Endothelial cell of umbilical vein (primary cell): ENCODE measurements at regions not wholly inside any gene's neighbourhood (a gene's known extent, or its start where the extent isn't known, plus 50 kb on each side); places are given as distances from the start of the nearest gene placed in this dataset.

Experiments used
- BruUV-seq: library from RNA; stranded (reverse); fragments of 400-500 nt; replicated peaks from 2 replicates; lab custom pipeline; 2021; lab: Mats Ljungman, UMichigan
- CTCF ChIA-PET: fragments of 300-600, 350-600 bp; sonication (Branson Sonifier 250); formaldehyde crosslinking; loops from one replicate; lab custom pipeline; 2021; ENCODE audit warnings: antibody characterized with exemption, inconsistent platforms; lab: Charles Lee
- POLR2A ChIA-PET: fragments of 300-600, 350-600 bp; sonication (Branson Sonifier 250); formaldehyde crosslinking; loops from one replicate; lab custom pipeline; 2021; ENCODE audit warnings: antibody characterized with exemption, inconsistent platforms; lab: Charles Lee
- DNase-seq: peaks from one replicate; pipeline ENCODE4 v3.0.0-alpha.2; 2011; ENCODE audit warnings: low read depth, low spot score
- FAIRE-seq: peaks from 2 replicates; lab custom pipeline; 2011; peaks lifted over from hg19 to GRCh38; lab: Jason Lieb, UNC
- H2AFZ ChIP-seq: 2 replicates; pipeline ENCODE4 v1.6.0; 2012; ENCODE audit warnings: low read depth, low read length, control low read depth, inconsistent platforms
- H3K27ac ChIP-seq: 2 replicates; pipeline ENCODE4 v1.5.1; 2011; ENCODE audit warnings: low read depth, mild to moderate bottlenecking, control low read depth, low read length, moderate library complexity; ENCODE audit not compliant: insufficient read depth
- H3K27me3 ChIP-seq, 2 experiments: 2 replicates each; pipeline versions ENCODE4 v1.6.0 to v1.6.1; 2011; ENCODE audit warnings: low read length in 2 of 2, mixed read lengths in 1 of 2; ENCODE audit not compliant: control insufficient read depth in 2 of 2, insufficient read depth in 2 of 2
- H3K36me3 ChIP-seq, 2 experiments: 2 replicates in 1 of 2; 3 replicates in 1 of 2; pipeline ENCODE4 v1.5.1; 2011; ENCODE audit warnings: low read length in 2 of 2, mild to moderate bottlenecking in 1 of 2, moderate library complexity in 1 of 2; ENCODE audit not compliant: control insufficient read depth in 2 of 2, insufficient read depth in 2 of 2; ENCODE audit errors: extremely low read depth in 1 of 2
- H3K4me1 ChIP-seq: 3 replicates; pipeline ENCODE4 v1.5.1; 2011; ENCODE audit warnings: mild to moderate bottlenecking, low read length; ENCODE audit not compliant: control insufficient read depth, insufficient read depth; ENCODE audit errors: extremely low read depth
- H3K4me2 ChIP-seq: 2 replicates; pipeline ENCODE4 v1.6.1; 2011; ENCODE audit warnings: low read length, control low read depth, mixed read lengths; ENCODE audit not compliant: insufficient read depth
- H3K4me3 ChIP-seq, 3 experiments: fragments of 200-600 bp in 1 of 3; sonication (generic), shearing (Covaris generic) in 1 of 3; replicated peaks in 1 of 3; 2 replicates each; pipeline ENCODE4 v1.5.1; 2011 to 2016; ENCODE audit warnings: control low read depth in 3 of 3, low read length in 3 of 3, mild to moderate bottlenecking in 2 of 3, inconsistent platforms in 1 of 3, low read depth in 1 of 3, moderate library complexity in 1 of 3; ENCODE audit not compliant: insufficient read depth in 1 of 3
- H3K79me2 ChIP-seq: 2 replicates; pipeline ENCODE4 v1.6.0; 2012; ENCODE audit warnings: low read length, inconsistent platforms; ENCODE audit not compliant: control insufficient read depth, insufficient read depth
- H3K9ac ChIP-seq: replicated peaks from 2 replicates; pipeline ENCODE3; 2011; ENCODE audit warnings: low read length, control low read depth; ENCODE audit not compliant: insufficient read depth; ENCODE audit errors: extremely low read depth
- H3K9me1 ChIP-seq: replicated peaks from 3 replicates; pipeline ENCODE4 v1.6.0; 2011; ENCODE audit warnings: mild to moderate bottlenecking, low read length; ENCODE audit not compliant: control insufficient read depth, insufficient read depth; ENCODE audit errors: extremely low read depth
- H3K9me3 ChIP-seq: replicated peaks from 2 replicates; pipeline ENCODE4 v1.5.1; 2012; ENCODE audit warnings: low read length, inconsistent platforms; ENCODE audit not compliant: control insufficient read depth, insufficient read depth
- H4K20me1 ChIP-seq: replicated peaks from 2 replicates; pipeline ENCODE3; 2011; ENCODE audit warnings: mild to moderate bottlenecking, low read length; ENCODE audit not compliant: control insufficient read depth, insufficient read depth; ENCODE audit errors: extremely low read depth
- CTCF ChIP-seq, 2 donors: IDR thresholded peaks; 1 replicate in 1 of 2; 2 replicates in 1 of 2; pipeline ENCODE4 v1.5.1; 2011; ENCODE audit warnings: low read length in 2 of 2, mild to moderate bottlenecking in 2 of 2, moderate library complexity in 2 of 2, control low read depth in 1 of 2, inconsistent platforms in 1 of 2, low read depth in 1 of 2; ENCODE audit not compliant: insufficient read depth in 1 of 2; ENCODE audit errors: extremely low read depth in 1 of 2
- EZH2 ChIP-seq: IDR thresholded peaks from 2 replicates; pipeline ENCODE4 v1.6.1; 2012; ENCODE audit warnings: borderline replicate concordance, low read depth, mild to moderate bottlenecking, moderate library complexity, low read length, inconsistent platforms; ENCODE audit not compliant: severe bottlenecking
- FOS ChIP-seq: IDR thresholded peaks from 2 replicates; pipeline ENCODE4 v1.6.1; 2011; ENCODE audit warnings: mild to moderate bottlenecking, low read length, moderate library complexity, borderline replicate concordance; ENCODE audit not compliant: insufficient read depth
- GATA2 ChIP-seq: IDR thresholded peaks from 2 replicates; pipeline ENCODE4 v1.7.0; 2011; ENCODE audit warnings: low read depth, mild to moderate bottlenecking, moderate library complexity, mixed read lengths, low read length; ENCODE audit not compliant: insufficient read length, insufficient read depth
- JUN ChIP-seq: IDR thresholded peaks from 2 replicates; pipeline ENCODE4 v1.6.1; 2011; ENCODE audit warnings: borderline replicate concordance, low read depth; ENCODE audit not compliant: insufficient read length, insufficient read depth
- MAX ChIP-seq: IDR thresholded peaks from 2 replicates; pipeline ENCODE4 v1.6.1; 2011; ENCODE audit not compliant: insufficient read depth, insufficient read length
- MYC ChIP-seq: IDR thresholded peaks from one replicate; pipeline ENCODE4 v1.6.1; 2011; ENCODE audit warnings: mild to moderate bottlenecking, low read depth, low read length
- POLR2A ChIP-seq: IDR thresholded peaks from 2 replicates; pipeline ENCODE4 v1.6.1; 2012; ENCODE audit warnings: low read depth, mild to moderate bottlenecking, control low read depth, low read length
- POLR2AphosphoS5 ChIP-seq: IDR thresholded peaks from 2 replicates; pipeline ENCODE4 v1.6.1; 2012; ENCODE audit warnings: low read depth, mild to moderate bottlenecking, control low read depth, low read length, moderate library complexity; ENCODE audit not compliant: insufficient read depth
- dilution Hi-C: fragments of 300-500 bp; cut with MboI; formaldehyde crosslinking; loops from one replicate; pipeline ENCODE4 v1.15.0; 2019; ENCODE audit warnings: low sequenced_read_pairs; ENCODE audit not compliant: extremely low pct_ligation_motif_present
- intact Hi-C: fragments of 100-400 bp; cut with micrococcal nuclease; formaldehyde crosslinking; loops from one replicate; pipeline ENCODE4 v1.10.0; 2022

GRCh38 chr7:119472408-119473038, 800.5 kb upstream of the KCND2 start:
- DNase-seq (no peak), FAIRE-seq (no peak)
- Histone ChIP-seq H3K9ac (no peak overlapping the region), H3K9me1 (no peaks in the 10 kb centered on the region), H2AFZ (no peak overlapping the region), H3K79me2 (no peaks in the 10 kb centered on the region), H4K20me1 (no peaks in the 10 kb centered on the region), H3K36me3 (no peaks in the 10 kb centered on the region), H3K4me2 (no peak overlapping the region), H3K27me3 (no peaks in the 10 kb centered on the region), H3K27ac (no peak overlapping the region), H3K4me3 (no peak overlapping the region), H3K9me3 (no peaks in the 10 kb centered on the region), H3K4me1 (no peaks in the 10 kb centered on the region)
- POLR2A ChIA-PET: no interaction called here
- intact Hi-C loops: no loop called here
- CTCF ChIA-PET: interaction anchor here (0.6 kb wide), 1 partner anchor 379 kb away, joined by 3 read pairs; no protein-coding TSS in a partner anchor
- no peak for TF ChIP-seq POLR2AphosphoS5
- no peak for TF ChIP-seq MAX
- no peak for TF ChIP-seq GATA2
- no peak for TF ChIP-seq JUN
- no peak for TF ChIP-seq CTCF (IDR thresholded peaks at IDR 0.05; ENCODE audit: extremely low read depth in 1 of 2, insufficient read depth in 1 of 2, low read depth in 1 of 2, low read length in 2 of 2)
- no peak for TF ChIP-seq POLR2A
- no peak for TF ChIP-seq MYC
- no peak for TF ChIP-seq FOS
- no peak for TF ChIP-seq EZH2
- dilution Hi-C loops: no loop called here
- no TSS peak for BruUV-seq
